Small intestine (tissue), 7 donors: ENCODE measurements at regions not wholly inside any gene's neighbourhood (a gene's known extent, or its start where the extent isn't known, plus 50 kb on each side); places are given as distances from the start of the nearest gene placed in this dataset.
"Not testable (repeated sequence)": the region's sequence is repeated elsewhere in the genome, so short reads cannot be mapped to it uniquely, and the experiment has no call there.

Source experiments
- DNase-seq, 2 donors: peaks; one replicate each; pipeline versions ENCODE4 v3.0.0 to v3.0.0-alpha.2; 2013
- FAIRE-seq: peaks from 2 replicates; lab custom pipeline; 2012; peaks lifted over from hg19 to GRCh38; lab: Jason Lieb, UNC
- H3K27ac ChIP-seq, 3 donors: one replicate each; pipeline ENCODE4 v1.5.1; 2013; ENCODE audit warnings: low read length in 2 of 3, mild to moderate bottlenecking in 2 of 3, control low read depth in 1 of 3, inconsistent platforms in 1 of 3, low read depth in 1 of 3, moderate library complexity in 1 of 3
- H3K27me3 ChIP-seq, 3 donors: one replicate each; pipeline ENCODE4 v1.6.1; 2013; ENCODE audit warnings: low read length in 3 of 3, inconsistent platforms in 1 of 3; ENCODE audit not compliant: control insufficient read depth in 3 of 3, insufficient read depth in 3 of 3
- H3K36me3 ChIP-seq, 3 donors: one replicate each; pipeline ENCODE4 v1.6.1; 2013; ENCODE audit warnings: low read length in 3 of 3, inconsistent platforms in 1 of 3, low read depth in 1 of 3, mild to moderate bottlenecking in 1 of 3, moderate library complexity in 1 of 3; ENCODE audit not compliant: control insufficient read depth in 3 of 3, insufficient read depth in 2 of 3
- H3K4me1 ChIP-seq, 3 donors: one replicate each; pipeline ENCODE4 v1.6.1; 2013; ENCODE audit warnings: low read length in 2 of 3, inconsistent platforms in 1 of 3, low read depth in 1 of 3, mild to moderate bottlenecking in 1 of 3, moderate library complexity in 1 of 3; ENCODE audit not compliant: control insufficient read depth in 3 of 3, insufficient read depth in 2 of 3
- H3K4me3 ChIP-seq, 3 donors: one replicate each; pipeline ENCODE4 v1.5.1; 2013; ENCODE audit warnings: low read length in 3 of 3, control low read depth in 1 of 3, inconsistent platforms in 1 of 3, low read depth in 1 of 3, mild to moderate bottlenecking in 1 of 3, moderate library complexity in 1 of 3
- H3K9me3 ChIP-seq, 2 donors: one replicate each; pipeline ENCODE4 v1.6.1; 2013; ENCODE audit warnings: low read depth in 1 of 2, low read length in 1 of 2; ENCODE audit not compliant: control insufficient read depth in 2 of 2, insufficient read depth in 1 of 2
- WGBS, 3 donors: extraction: QIAGEN DNeasy Blood & Tissue Kit; methylation state at CpG; one replicate each; pipeline ENCODE4 v1.1.7; 2013; 5-methylcytosine and 5-hydroxymethylcytosine counted together
- donor health status: healthy with polysubstance abuse.
- donor health status: control.
- donor health status: control.
- donor health status: Bipolar disorder and iron deficiency.
- donor health status: healthy.

DNA sequence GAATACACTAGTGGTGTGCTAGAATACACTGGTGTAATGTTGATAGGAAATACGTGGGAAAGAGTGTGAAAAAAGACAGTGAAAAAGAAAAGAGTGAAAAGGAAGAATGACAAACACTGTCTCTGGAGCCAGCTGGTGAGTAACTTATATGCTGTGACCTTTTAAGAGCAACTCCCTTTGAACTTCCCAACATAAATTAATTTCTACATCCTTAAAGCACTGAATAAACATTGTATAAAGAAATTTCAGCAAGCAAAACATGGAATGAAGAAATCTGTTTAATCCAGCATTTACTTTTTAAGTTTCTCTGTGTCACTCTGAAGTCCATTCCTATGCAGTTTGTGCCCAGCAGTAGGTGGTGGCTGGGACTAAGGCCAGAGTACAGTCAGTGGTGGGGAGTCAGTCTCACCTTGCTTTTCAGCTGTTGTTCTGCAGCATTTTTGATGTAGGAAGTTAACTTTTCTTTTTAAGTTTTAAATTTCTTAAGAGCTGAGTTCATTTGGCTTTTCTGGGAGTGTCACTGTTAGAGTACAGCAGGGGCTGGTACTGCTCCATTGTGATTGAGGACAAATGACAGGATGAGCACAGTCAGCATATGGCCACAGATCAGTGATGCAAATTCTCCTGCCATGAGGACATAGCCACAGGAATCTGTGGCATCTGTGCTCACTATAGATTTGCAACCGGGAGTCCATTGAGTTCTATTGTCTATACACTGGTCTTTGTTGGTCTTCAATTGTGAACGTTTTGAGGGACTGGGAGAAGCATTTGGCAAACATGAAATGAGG is 321.8 kb downstream of the ZNF248 start:
- no peak for FAIRE-seq
- H3K4me3 ChIP-seq = no peak overlapping the region
- no peak for DNase-seq
- 46 to 53% (median 49%) methylated on average over 3 of the region's 3 CpGs for WGBS, 3 donors
- H3K9me3 ChIP-seq = peaks cover 0 to 33% of the 10 kb centered on the region in 2 donors
- no peaks in the 10 kb centered on the region for H3K4me1 ChIP-seq
- no peak overlapping the region for H3K27ac ChIP-seq
- H3K27me3 ChIP-seq = no peaks in the 10 kb centered on the region
- H3K36me3 ChIP-seq = no peaks in the 10 kb centered on the region

DNA sequence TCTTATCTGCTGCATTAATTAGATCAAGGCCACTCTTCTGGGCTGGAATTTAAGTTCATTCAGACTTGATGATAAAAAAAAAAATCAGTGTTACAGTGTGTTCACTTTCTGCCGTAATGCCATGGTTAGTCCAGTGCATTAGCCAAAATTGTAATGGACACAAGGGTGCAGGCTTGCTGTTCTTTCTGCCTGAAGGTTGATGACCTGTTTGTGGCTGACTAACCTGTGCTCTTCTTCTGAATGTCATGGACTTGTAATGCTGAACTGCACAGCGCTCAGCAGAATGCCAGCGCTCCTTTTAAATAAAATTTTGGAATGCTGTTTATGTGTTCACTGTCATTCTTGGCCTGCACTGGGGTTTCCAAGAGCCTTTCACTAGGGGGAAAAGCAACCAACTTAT is 323.2 kb downstream of the ZNF248 start:
- Histone ChIP-seq H3K4me1 (no peaks in the 10 kb centered on the region), H3K27ac (no peak overlapping the region), H3K4me3 (no peak overlapping the region), H3K36me3 (no peaks in the 10 kb centered on the region), H3K9me3 (peaks cover 0 to 35% of the 10 kb centered on the region in 2 donors), H3K27me3 (no peaks in the 10 kb centered on the region)
- 82 to 89% (median 87%) methylated on average over 3 of the region's 3 CpGs for WGBS, 3 donors
- FAIRE-seq (no peak), DNase-seq (no peak)

DNA sequence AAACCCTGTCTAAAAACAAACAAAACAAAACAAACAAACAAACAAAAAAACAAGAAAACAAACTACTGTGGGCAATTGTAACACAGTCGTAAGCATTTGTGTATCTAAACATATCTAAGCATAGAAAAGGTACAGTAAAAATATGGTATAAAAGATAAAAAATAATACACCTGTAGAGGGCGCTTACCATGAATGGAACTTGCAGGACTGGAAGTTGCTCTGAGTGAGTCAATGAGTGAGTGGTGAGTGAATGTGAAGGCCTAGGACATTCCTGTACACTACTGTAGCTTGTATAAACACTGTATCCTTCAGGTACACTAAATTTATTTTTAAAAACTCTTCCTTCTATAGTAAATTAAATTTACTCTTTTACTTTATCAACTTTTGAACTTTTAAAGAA is 332.0 kb downstream of the ZNF248 start:
- not testable (repeated sequence) for H3K4me3 ChIP-seq, DNase-seq, H3K27ac ChIP-seq, H3K36me3 ChIP-seq, H3K27me3 ChIP-seq, FAIRE-seq, H3K4me1 ChIP-seq
- peaks cover 0 to 26% of the 10 kb centered on the region in 2 donors for H3K9me3 ChIP-seq
- WGBS, 3 donors = 22 to 32% (median 27%) methylated on average over 2 of the region's 2 CpGs

DNA sequence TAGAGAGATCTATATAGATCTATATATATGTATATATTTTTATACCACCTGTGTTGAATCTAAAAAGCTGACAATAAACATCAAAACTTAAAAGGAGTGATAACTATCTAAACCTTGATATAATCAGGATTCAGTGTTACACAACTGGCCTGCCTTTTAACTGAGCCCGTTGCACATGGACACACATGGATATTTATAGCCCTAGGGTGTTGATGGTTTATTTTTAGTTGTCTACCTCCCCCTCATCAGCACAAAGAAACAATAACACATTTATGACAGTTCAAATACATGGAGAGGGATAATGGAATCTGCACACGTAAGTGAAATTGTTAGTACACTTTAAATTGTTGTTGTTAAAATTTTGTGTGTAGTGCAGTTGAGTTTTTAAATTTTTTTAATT is 336.9 kb downstream of the ZNF248 start:
- DNase-seq (no peak), FAIRE-seq (no peak)
- H3K27ac ChIP-seq = no peak overlapping the region
- 64 to 74% (median 65%) methylated on average over 2 of the region's 2 CpGs for WGBS, 3 donors
- peaks cover 0 to 14% of the 10 kb centered on the region in 2 donors for H3K9me3 ChIP-seq
- H3K4me1 ChIP-seq = no peaks in the 10 kb centered on the region
- no peaks in the 10 kb centered on the region for H3K27me3 ChIP-seq
- no peaks in the 10 kb centered on the region for H3K36me3 ChIP-seq
- H3K4me3 ChIP-seq = no peak overlapping the region

DNA sequence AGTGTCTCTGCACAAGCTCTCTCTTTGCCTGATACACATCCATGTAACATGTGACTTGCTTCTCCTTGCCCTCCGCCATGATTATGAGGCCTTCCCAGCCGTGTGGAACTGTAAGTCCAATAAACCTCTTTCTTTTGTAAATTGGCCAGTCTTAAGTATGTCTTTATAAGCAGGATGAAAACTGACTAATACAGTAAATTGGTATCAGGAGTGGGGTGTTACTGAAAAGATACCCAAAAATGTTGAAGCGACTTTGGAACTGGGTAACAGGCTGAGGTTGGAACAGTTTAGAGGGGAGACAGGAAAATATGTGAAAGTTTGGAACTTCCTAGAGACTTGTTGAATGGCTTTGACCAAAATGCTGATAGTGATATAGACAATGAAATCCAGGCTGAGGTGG is 346.9 kb downstream of the ZNF248 start:
- H3K27me3 ChIP-seq, H3K36me3 ChIP-seq, DNase-seq, H3K27ac ChIP-seq, H3K4me3 ChIP-seq, FAIRE-seq, H3K4me1 ChIP-seq: not testable (repeated sequence)
- WGBS, 3 donors = 77 to 87% (median 78%) methylated on average over 3 of the region's 3 CpGs
- H3K9me3 ChIP-seq = peaks cover 0 to 16% of the 10 kb centered on the region in 2 donors

DNA sequence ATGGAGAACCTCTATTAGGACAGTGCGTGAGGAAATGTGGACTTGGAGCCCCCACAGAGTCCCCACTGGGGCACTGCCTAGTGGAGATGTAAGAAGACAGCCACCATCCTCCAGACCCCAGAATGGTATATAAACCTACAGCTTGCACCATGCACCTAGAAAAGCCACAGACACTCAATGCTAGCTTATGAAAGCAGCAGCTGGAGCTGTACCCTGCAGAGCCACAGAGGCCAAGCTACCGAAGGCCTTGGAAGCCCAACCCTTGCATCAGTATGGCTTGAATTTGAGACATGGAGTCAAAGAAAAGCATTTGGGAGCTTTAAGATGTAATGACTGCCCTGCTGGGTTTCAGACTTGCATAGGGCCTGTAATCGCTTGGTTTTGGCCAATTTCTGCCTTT is 361.3 kb downstream of the ZNF248 start:
- no peak for FAIRE-seq
- H3K36me3 ChIP-seq = no peaks in the 10 kb centered on the region
- peaks cover 0 to 16% of the 10 kb centered on the region in 2 donors for H3K9me3 ChIP-seq
- no peak overlapping the region for H3K4me3 ChIP-seq
- H3K4me1 ChIP-seq = no peaks in the 10 kb centered on the region
- no peak overlapping the region for H3K27ac ChIP-seq
- no peaks in the 10 kb centered on the region for H3K27me3 ChIP-seq
- no peak for DNase-seq
- 76 to 84% (median 83%) methylated on average over 3 of the region's 3 CpGs for WGBS, 3 donors

DNA sequence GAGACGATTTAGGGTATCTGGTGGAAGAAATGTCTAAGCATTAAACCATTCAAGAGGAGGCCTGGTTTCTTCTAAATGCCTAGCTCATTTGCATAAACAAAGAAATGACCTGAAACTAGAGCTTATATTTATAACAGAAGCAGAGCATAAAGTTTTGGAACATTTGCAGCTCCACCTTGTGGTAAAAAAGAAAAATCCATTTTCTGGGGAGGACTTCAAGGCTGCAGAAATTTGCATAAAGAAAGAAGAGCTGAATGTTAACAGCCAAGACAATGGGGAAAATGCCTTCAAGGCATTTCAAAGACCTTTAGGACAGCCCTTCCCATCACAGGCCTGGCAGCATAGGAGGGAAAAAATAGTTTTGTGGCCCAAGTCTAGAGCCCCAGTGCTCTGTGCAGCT is 362.0 kb downstream of the ZNF248 start:
- FAIRE-seq = no peak
- Histone ChIP-seq H3K4me1 (no peaks in the 10 kb centered on the region), H3K27me3 (no peaks in the 10 kb centered on the region), H3K36me3 (no peaks in the 10 kb centered on the region), H3K9me3 (peaks cover 0 to 18% of the 10 kb centered on the region in 2 donors), H3K27ac (no peak overlapping the region), H3K4me3 (no peak overlapping the region)
- peak; percentile 5 for DNase-seq
- 19 to 66% (median 41%) methylated on average over 1 of the region's 1 CpG for WGBS, 3 donors

DNA sequence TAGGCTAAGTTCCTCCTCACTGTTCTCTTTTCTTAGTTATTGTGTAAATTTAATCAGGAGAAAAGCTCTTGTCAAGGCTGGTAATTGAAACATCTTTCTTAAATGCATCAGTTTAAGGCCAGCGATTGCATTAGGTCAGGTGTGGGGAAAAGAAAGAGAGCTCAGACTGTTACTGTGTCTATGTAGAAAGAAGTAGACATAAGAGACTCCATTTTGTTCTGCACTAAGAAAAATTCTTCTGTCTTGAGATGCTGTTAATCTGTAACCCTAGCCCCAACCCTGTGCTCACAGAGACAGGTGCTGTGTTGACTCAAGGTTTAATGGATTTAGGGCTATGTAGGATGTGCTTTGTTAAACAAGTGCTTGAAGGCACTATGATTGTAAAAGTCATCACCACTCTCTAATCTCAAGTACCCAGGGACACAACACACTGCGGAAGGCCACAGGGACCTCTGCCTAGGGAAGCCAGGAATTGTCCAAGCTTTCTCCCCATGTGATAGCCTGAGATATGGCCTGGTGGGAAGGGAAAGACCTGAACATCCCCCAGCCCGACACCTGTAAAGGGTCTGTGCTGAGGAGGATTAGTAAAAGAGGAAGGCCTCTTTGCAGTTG is 364.1 kb downstream of the ZNF248 start:
- 67 to 81% (median 74%) methylated on average over 3 of the region's 3 CpGs for WGBS, 3 donors
- H3K4me3 ChIP-seq, H3K27me3 ChIP-seq, H3K36me3 ChIP-seq, H3K27ac ChIP-seq, H3K4me1 ChIP-seq, DNase-seq, FAIRE-seq: not testable (repeated sequence)
- H3K9me3 ChIP-seq = peaks cover 0 to 33% of the 10 kb centered on the region in 2 donors
